Kasumi-1 (cell line): ENCODE measurements at regions not wholly inside any gene's neighbourhood (a gene's known extent, or its start where the extent isn't known, plus 50 kb on each side); places are given as distances from the start of the nearest gene placed in this dataset.
"Not testable (repeated sequence)": the region's sequence is repeated elsewhere in the genome, so short reads cannot be mapped to it uniquely, and the experiment has no call there.

ENCODE experiments used
- DNase-seq, 2 experiments: peaks; one replicate each; lab custom pipeline; 2025; lab: John Stamatoyannopoulos, UW

DNA sequence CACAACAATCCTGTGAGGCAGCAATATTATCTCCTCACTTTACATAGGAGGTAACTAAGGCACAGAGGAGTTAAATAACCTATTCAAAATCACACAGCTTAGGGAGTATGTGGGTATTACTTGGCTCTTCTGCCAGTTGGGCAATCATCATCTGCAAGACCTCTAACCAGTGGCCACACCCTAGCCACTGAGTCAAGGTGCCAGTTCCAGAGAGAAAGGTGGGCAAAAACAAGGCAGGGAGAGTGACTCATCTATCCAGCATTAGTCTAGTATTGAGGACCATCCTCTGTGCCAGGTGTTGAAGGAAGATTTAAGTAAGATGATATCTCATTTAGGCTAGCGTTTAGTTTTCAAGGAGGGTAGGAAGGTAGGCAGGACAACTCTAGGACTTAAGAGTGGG, 113.9 kb upstream of the EOLA2 start:
- no peak for DNase-seq

DNA sequence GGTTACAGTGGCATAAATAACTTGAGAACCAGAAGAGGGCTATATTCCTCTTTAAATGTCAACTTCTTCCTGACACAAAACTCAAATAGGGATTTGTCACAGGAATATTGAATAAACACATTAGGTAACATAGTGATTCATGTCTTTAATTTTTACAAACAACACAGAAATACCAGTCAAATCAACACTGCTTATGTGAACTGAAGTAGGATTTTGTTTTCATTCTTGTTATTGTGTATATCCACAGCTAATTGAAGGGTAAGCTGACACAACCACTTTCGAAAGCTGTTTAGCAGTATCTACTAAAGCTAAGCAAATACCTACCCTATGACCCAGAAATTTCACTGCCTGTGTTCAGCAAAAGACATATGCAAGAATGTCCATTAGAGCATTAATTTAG, 120.4 kb upstream of the EOLA2 start:
- no peak for DNase-seq

DNA sequence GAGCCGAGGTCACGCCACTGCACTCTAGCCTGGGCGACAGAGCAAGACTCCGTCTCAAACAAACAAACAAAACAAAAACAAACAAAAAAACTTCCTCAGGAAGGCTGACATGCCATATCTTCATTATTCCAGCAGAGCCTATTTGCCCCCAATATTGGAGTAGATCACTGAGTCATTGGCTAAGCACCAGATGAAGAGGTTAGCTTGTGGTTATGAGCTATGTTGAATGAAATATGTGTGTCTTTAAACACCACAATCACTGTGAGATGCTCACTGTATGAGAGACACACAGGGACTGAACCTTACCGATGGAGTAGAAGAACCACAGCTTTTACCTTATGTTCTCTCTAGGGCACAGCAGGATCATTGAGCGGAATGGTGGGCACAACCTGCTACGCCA, 122.1 kb upstream of the EOLA2 start:
- no peak for DNase-seq

DNA sequence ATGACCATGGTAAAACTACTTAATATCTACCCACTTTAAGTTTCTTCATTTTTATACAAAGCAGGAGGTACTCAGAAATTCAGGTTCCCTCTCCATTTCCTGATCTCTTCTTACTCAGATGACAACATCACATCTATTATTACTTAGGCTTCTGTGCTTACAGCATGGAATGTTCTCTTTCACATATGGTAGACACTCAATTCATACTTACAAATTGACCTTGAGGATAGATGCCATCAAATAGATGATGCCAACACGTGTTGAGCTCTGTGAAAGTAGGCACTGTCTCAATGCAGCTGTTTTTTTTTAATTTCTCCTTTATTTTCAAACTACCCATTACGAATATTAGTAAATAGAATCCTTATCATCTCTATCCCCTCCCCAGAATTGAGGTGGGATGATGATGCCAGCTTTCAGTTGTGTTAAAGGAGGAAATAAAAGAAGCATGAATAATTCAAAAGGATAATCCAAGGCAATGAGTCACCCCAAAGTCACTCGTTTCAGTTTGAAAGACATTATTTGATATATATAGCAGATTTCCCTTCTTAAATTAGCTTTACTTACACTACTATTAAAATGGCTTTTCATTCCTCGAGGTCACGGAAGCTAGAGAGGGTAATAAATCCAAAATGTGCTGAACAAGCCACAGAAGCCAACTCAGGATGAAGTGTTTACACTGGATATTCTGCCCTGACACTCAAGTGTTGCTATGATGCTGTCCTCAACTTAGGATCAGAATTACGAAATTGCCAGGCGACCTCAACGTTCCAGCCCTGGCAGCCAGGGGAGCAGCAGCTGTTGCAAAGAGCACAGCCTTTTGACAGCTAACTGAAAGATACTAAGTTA, 124.2 kb upstream of the EOLA2 start:
- no peak for DNase-seq

DNA sequence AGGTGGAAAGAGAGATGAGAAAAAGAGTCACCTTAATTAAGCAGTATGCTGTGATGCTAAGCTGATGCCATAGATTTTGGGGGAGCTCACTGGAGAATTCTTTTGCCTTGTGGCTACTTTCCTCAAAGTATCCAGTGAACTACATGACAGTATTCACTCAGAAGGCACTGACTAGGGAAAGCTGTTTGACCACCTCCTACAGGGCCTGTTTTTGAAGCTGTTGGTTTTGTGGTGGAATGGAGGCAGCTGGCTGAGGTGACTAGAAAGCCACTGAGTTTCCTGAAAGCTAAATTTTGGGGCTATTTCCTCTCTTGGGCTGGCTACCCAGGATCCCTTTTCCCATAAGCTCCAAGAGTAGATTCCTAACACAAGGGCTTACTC, 124.8 kb upstream of the EOLA2 start:
- DNase-seq = no peak

DNA sequence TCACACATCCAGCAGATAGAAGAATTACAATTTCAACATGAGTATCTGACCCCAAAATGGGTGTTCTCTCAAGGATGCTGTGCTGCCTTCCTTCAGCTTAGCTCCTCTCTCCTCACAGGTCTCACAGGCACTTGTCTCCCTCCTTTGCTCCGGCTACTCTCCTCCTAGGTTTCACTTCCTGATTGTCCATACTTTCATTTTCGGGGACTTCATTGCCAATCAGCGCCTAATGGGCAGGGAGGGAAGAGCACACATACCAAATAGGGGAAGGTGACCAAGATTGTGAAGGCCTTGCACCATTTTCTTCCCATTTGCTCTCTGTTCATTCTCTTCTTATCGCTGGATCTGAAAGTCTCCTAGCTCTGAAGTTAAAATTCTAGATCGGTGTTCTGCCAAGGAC, 125.4 kb upstream of the EOLA2 start:
- no peak for DNase-seq

DNA sequence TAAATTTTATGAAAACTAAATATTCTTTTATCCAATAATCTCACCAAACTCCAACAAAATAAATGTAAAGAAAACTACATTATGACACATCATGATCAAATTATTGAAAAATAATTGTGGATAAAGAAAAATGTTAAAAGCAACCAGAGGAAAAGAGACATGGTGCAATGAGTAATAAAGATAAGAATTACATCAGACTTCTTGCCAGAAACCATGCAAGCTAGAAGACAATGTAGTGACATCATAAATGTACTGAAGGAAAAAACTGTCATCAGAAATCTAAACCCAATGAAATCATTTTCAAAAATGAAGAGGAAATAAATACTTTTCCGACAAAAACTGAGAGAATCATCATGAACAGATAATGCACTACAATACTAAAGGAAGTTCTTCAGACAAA, 135.9 kb upstream of the EOLA2 start:
- DNase-seq = no peak

DNA sequence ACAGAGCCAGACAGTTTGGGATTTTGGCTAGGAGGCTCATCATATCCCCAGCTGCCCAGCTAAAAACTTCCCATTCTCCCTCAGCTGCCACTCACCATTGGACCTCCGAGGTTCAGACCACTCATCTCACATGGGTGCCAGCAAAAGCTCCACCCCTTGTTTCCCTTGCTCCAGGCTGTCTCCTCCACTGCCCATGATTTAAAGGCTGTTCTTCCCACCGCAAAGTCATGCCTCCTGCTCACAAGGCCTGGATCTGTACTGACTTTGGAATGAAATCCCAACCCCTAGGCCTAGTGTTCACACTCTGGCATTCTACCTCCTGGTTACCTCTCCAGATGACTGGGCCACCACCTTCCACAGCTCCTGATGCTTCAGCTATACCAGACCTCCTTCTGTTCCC, 142.2 kb upstream of the EOLA2 start:
- DNase-seq = no peak

DNA sequence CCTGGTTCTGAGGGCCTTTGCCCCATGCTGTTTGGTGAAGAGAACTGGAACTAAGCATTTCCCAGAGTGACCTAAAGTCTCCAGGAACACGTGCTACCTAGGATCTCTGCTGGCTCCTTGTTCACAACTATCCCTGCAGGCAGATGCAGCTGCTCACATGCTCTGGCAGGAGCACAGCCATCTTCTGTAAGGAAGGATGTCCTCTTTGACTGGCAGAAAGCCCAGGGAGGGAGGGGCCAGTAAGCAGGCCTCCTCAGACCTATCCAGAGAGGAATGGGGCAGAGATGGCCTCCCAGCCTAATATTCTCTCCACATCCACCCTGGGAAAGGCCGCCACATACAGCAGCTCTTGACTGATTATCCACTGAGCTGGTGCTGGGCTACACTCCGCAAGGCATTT, 142.8 kb upstream of the EOLA2 start:
- no peak for DNase-seq

DNA sequence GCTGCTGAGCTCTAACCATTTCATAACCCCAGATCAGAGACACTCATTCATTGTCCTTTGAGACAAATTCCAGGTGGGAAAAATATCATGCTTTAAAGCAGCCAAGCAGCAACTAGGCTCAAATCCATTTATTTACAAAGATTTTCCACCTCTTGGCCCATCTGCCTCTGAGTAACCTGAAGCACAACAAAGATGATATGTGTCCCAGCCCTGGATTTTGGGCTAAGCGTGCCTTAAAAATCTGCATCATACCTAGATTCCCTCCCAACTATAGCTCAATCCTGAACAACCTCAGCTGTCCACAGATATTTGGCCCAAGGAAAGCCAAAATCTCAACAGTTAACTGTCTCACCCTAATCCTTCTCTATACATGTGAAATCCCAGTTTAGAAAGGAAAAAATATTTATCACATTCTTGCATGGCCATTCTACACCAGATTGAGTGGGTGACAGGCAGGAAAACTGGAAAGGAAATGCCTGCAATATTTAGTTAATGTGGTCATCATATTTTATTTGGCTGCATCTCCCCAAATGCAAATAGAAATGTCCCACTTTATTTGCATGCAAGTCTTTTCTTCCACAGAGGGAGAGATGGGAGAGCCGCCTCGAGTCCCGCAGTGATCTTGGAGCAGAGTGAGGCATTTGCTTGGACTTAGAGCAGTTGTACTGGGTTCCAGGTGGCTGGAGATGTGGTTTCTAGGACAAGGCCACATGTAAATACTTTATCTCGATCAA, 146.4 kb upstream of the EOLA2 start:
- DNase-seq = no peak

DNA sequence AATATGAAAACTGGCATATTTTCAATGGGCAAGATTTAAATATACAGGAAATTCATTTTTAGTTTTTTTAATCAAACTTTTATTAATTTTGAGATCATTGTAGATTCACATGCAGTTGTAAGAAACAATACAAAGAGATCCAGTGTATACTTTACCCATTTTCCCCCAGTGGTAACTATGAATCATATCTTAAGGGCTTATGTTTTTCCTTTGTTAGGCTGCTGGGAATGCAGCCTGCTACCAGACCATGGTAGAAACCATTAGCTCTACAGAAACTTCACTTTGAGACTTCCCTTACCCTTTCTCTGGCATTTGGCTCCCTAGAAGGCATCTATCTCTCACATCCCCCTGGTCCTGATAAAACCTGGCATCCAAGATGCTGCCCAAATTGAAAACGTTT, 147.6 kb upstream of the EOLA2 start:
- DNase-seq = no peak

DNA sequence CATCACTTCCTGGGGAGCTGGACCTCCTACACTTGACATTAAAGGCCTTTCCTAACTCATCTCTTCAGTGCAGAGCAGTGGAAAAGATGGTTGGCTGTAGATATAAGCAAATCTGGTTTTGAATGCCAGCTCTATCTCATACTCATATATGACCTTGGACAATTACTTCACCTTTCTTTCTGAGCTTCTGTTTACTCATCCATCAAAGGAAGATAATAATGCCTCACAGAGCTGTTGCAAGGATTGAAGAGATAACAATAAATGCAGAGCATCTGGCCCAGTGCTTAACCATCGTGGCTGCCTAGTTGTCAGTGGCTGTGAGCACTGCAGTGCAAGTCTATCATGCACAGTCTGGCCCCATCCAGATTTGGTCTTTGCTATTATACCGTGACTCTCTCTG, 148.1 kb upstream of the EOLA2 start:
- no peak for DNase-seq

DNA sequence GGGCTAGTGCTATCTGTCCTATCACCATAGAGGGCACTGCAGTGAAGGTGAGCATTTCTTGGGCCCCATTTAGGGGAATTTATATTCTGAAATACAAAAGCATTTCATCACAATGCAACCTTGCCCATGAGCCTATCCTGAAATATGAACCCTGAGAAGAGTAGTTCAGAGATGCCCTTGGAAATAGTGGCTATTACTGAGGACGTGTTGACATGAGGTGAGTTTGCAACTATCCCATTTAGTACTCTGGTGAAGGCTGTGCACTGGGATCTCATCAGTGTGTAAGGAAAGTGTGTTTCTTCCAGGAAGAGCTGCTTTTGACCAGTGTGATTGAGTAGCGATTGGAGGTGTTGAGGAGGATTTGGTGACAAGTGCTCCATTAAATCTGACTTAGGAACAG, 149.3 kb upstream of the EOLA2 start:
- DNase-seq = no peak

DNA sequence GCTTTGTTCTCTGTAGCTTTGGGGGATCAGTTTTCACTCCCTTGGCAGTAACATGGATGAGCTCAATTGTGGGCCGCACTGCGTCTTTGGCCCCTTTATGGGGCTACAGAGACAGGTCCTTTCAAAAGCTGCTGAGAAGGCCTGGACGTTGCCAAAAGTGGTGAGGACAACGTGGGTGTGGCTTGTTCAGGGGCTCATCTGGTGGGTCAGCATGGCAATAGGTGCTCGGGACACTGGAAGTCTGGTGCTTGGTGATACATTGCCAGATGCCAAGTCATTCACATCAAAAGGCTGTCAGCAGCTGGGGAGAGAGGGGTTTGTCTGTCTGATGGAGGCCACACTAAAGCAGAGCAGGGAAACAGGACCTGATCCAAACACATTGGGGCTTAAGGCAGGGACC, 149.8 kb upstream of the EOLA2 start:
- no peak for DNase-seq

DNA sequence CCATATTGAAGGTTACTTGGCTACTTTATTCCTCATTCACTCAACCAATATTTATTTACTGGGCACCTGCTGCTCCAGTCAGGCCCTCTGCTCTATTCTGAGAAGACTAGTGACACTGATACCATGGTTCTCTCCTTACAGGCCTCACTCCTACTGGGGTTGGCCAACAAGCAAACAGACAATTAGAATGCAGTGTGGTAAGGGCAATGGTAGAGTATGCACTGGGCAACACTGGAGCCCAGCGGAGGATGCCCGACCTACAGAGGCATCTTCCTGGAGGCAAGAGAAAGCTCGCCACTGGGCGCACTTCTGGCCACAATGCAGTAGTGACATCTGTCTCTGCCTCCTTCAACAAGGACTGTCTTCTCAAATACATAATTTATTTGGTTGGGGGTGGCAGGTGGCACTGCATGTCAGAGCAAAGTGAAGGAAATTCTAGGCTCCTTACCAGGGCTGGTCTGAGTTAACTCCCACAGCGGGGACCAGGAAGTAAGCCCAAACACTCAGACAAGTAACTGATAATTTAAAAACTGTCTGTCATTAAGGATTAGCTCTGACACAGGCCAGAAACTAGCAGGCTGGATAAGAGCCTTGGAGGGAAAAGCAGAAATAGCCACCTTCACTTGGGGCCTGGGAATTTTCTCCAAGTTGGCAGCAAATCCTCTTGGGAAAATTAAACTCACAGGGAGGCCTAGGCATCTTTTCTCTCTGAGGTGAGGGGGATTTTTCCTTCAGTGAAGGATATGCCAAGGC, 150.7 kb upstream of the EOLA2 start:
- no peak for DNase-seq

DNA sequence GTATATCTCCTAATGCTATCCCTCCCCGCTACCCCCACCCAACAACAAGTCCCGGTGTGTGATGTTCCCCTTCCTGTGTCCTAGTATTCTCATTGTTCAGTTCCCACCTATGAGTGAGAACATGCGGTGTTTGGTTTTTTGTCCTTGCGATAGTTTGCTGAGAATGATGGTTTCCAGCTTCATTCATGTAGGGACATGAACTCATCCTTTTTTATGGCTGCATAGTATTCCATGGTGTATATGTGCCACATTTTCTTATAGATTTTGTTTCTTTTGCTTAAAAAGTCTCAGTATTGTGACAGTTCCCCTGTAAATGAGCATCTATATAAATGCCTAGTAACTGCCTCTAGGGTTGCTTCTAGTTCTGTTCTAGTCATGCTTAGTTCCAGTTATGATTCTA, 153.0 kb upstream of the EOLA2 start:
- DNase-seq = not testable (repeated sequence)

DNA sequence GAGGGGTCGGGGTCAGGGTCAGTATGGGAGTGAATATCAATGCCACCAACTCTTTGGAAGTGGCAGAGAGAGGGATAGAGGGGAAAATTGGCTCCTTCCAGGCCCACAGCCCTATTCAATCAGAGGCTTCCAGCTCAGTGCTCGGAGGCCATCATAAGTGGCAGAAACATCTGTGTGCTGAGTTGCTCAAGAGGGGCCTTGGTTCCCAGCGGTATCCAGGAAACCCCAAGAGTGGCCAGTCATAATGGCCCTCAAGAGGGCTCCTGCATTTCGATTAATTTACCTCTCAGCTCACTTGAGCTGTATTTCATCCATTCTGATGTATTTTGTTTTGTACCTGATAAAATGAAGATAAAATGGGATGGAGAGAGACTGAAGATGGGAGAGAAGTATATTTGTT, 154.3 kb upstream of the EOLA2 start:
- DNase-seq = no peak

DNA sequence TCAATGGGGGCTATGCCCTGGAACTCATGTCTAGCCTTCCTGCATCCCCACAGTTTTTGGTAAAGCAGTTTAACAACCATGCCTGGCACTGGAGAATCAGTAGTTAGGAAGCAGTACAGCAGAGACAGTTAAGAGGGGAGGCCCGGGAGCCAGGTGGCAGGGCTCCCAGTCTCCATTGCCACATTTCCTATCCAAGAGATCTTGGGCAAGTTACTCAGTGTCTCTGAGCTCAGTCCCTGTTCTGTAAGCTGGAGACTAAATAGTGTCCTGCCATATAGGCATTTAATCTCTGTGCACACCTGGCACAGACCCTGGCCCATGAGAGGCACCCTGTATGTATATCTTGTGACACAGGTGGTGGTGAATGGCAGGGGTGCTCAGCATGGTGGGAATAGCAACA, 156.1 kb upstream of the EOLA2 start:
- DNase-seq = no peak

DNA sequence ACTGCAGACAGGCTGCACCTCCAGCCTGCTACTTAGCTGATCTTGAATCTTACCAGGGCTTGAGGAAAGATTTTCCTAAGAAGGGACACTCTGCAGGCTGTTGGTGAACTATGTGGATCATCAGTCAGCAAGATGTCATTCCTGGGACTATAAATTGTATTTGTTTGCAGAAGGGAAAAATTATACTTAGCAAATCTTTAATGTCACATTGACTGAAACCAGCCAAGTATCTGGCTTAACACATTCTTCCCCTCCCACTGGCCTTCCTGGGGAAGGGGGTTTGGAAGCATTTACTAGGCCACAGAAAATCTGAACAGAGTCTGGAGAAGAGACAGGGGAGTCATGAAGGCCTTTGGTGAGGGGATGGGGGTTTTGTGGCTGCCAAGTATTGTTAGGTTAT, 156.7 kb upstream of the EOLA2 start:
- DNase-seq = no peak

DNA sequence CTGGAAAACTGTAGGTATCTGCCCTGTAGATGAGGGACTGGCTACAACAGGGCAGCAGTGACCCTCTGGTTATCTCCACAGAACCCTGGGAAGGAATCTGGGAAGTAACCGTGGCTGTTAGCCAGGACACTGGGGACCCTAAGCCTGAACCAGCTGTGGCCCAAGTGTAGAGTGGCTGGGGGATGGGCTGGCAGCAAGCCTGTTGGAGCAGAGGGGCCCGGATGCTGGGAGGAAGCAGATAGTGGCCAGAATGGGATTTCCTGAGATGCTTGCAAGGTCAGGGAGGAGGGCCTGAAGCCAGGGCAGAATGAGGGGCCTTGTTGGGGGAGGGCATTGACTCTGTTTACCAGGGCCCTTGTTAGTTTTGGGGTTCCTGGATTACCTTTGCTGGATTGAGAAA, 161.0 kb upstream of the EOLA2 start:
- no peak for DNase-seq

DNA sequence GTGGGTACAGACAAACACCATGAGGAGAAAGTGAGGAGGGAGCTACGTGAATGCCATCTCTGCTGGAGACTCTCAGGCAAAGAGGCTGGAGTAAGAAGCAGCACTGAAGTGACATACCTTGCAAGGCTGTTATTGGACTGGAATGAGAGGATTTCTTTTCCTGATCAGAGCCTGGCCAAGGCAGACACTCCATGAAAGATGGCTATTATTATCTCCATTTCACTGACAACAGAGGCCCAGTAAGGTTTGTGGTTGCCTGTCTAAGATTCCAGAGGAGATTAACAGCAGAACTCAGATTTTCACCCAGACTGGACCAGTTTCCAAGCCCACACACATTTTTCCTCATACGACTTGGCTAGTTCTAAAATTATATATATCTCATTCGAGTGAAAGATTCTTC, 162.0 kb upstream of the EOLA2 start:
- DNase-seq = no peak

DNA sequence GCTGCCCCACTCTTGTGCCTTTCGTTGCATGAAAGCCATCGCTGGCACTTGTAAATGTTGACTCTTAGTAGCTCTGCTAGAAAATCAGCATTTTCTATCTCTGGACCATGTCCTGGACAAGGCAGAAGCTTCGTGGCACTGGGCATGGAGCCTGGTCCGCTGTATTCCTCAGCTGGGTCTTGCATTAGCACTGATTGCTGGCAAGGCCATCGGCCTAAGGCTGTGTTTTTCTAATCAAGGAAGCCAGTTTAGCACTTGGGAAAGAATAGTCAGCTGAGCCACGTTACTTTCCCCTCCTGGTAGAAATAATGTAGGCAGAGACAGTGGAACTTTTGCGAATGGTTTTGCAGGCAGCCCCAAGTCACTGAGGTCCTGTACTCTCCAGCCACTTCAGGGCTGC, 180.2 kb upstream of the EOLA2 start:
- no peak for DNase-seq

DNA sequence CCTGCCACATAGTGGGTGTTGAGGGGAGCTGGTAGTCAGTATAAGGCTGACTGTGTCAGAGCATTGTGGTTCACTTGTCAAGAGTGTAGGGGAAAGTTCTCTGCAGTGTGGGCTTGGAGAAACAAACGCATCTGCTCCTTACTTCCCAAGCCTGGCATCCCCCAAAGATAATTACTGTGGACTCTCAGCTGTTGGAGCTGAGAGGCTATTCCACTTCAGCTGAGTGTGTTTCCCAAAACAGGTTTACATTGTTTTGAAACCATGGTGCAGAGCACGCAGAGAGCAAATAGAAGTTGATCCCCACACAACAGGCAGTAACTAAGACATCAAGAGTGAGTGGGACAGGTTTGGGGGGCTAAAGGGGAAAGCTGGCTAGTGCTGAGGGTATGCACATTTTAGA, 181.0 kb upstream of the EOLA2 start:
- no peak for DNase-seq
